ENCODE measurements at regions not wholly inside any gene's neighbourhood (a gene's known extent, or its start where the extent isn't known, plus 50 kb on each side); places are given as distances from the start of the nearest gene placed in this dataset.
"Not testable (repeated sequence)": the region's sequence is repeated elsewhere in the genome, so short reads cannot be mapped to it uniquely, and the experiment has no call there.

GRCh38 chr10:59047957-59048618, 128.4 kb upstream of the PHYHIPL start:
- Mint-ChIP-seq H3K36me3 (ENCODE audit: low read depth) (no peaks in the 10 kb centered on the region), H3K4me1 (no peaks in the 10 kb centered on the region), H3K4me3 (no peak overlapping the region), H3K27me3 (no peaks in the 10 kb centered on the region), H3K9me3 (peaks cover 20% of the 10 kb centered on the region), H3K27ac (no peak overlapping the region)
- ATAC-seq = no peak
- no peak for DNase-seq

- not testable (repeated sequence) for H3K4me1 Mint-ChIP-seq; DNase-seq; ATAC-seq; H3K36me3 Mint-ChIP-seq (ENCODE audit: low read depth); H3K27me3 Mint-ChIP-seq; H3K27ac Mint-ChIP-seq; H3K4me3 Mint-ChIP-seq
- H3K9me3 Mint-ChIP-seq = peaks cover 32% of the 10 kb centered on the region
These were observed 122.9 kb upstream of the PHYHIPL start for GRCh38 chr10:59053502-59053901.

GRCh38 chr10:59055045-59055444, 121.4 kb upstream of the PHYHIPL start:
- Mint-ChIP-seq H3K4me3 (no peak overlapping the region), H3K4me1 (no peaks in the 10 kb centered on the region), H3K27ac (no peak overlapping the region), H3K9me3 (peaks cover 29% of the 10 kb centered on the region), H3K36me3 (ENCODE audit: low read depth) (no peaks in the 10 kb centered on the region), H3K27me3 (peaks cover 2% of the 10 kb centered on the region)
- ATAC-seq (no peak), DNase-seq (no peak)

- Mint-ChIP-seq H3K36me3 (ENCODE audit: low read depth) (no peaks in the 10 kb centered on the region), H3K27me3 (peaks cover 2% of the 10 kb centered on the region), H3K9me3 (peaks cover 20% of the 10 kb centered on the region), H3K4me3 (no peak overlapping the region), H3K4me1 (no peaks in the 10 kb centered on the region), H3K27ac (no peak overlapping the region)
- ATAC-seq = no peak
- DNase-seq = no peak
These were observed 119.1 kb upstream of the PHYHIPL start for GRCh38 chr10:59057345-59057744.

GRCh38 chr10:59060852-59061251, 115.6 kb upstream of the PHYHIPL start:
- Mint-ChIP-seq H3K27ac (no peak overlapping the region), H3K9me3 (no peaks in the 10 kb centered on the region), H3K4me1 (no peaks in the 10 kb centered on the region), H3K36me3 (ENCODE audit: low read depth) (no peaks in the 10 kb centered on the region), H3K4me3 (no peak overlapping the region), H3K27me3 (peaks cover 2% of the 10 kb centered on the region)
- DNase-seq (no peak), ATAC-seq (no peak)

- Mint-ChIP-seq H3K27me3 (peaks cover 2% of the 10 kb centered on the region), H3K36me3 (ENCODE audit: low read depth) (no peaks in the 10 kb centered on the region), H3K4me3 (no peak overlapping the region), H3K27ac (no peak overlapping the region), H3K4me1 (no peaks in the 10 kb centered on the region), H3K9me3 (no peaks in the 10 kb centered on the region)
- ATAC-seq (no peak), DNase-seq (no peak)
These were observed 113.0 kb upstream of the PHYHIPL start for GRCh38 chr10:59063491-59063890.

- peaks cover 2% of the 10 kb centered on the region for H3K27me3 Mint-ChIP-seq
- H3K4me1 Mint-ChIP-seq = no peaks in the 10 kb centered on the region
- ATAC-seq = no peak
These were observed 112.3 kb upstream of the PHYHIPL start for GRCh38 chr10:59064080-59064692.

GRCh38 chr10:59064759-59065539, 111.5 kb upstream of the PHYHIPL start:
- Mint-ChIP-seq H3K9me3 (no peaks in the 10 kb centered on the region), H3K27ac (no peak overlapping the region)

More at GRCh38 chr10:59064080-59064692, 112.3 kb upstream of the PHYHIPL start:
- Mint-ChIP-seq H3K27ac (no peak overlapping the region), H3K4me3 (no peak overlapping the region), H3K9me3 (no peaks in the 10 kb centered on the region), H3K36me3 (ENCODE audit: low read depth) (no peaks in the 10 kb centered on the region)
- no peak for DNase-seq

GRCh38 chr10:59068581-59069191, 107.8 kb upstream of the PHYHIPL start:
- Mint-ChIP-seq H3K36me3 (ENCODE audit: low read depth) (no peaks in the 10 kb centered on the region), H3K4me3 (no peak overlapping the region), H3K27ac (no peak overlapping the region), H3K4me1 (no peaks in the 10 kb centered on the region), H3K27me3 (no peaks in the 10 kb centered on the region), H3K9me3 (no peaks in the 10 kb centered on the region)
- DNase-seq (no peak), ATAC-seq (no peak)

More at GRCh38 chr10:59064759-59065539, 111.5 kb upstream of the PHYHIPL start:
- H3K36me3 Mint-ChIP-seq (ENCODE audit: low read depth) = no peaks in the 10 kb centered on the region
- peaks cover 2% of the 10 kb centered on the region for H3K27me3 Mint-ChIP-seq
- DNase-seq = no peak
- ATAC-seq = no peak
- H3K4me1 Mint-ChIP-seq = no peaks in the 10 kb centered on the region
- no peak overlapping the region for H3K4me3 Mint-ChIP-seq

- H3K27ac Mint-ChIP-seq = no peak overlapping the region
- DNase-seq (no peak), ATAC-seq (no peak)
- H3K4me3 Mint-ChIP-seq = no peak overlapping the region
- H3K4me1 Mint-ChIP-seq = no peaks in the 10 kb centered on the region
- no peaks in the 10 kb centered on the region for H3K9me3 Mint-ChIP-seq
- H3K36me3 Mint-ChIP-seq (ENCODE audit: low read depth) = no peaks in the 10 kb centered on the region
- H3K27me3 Mint-ChIP-seq = no peaks in the 10 kb centered on the region
These were observed 104.4 kb upstream of the PHYHIPL start for GRCh38 chr10:59072038-59072437.

GRCh38 chr10:59073456-59074053, 102.9 kb upstream of the PHYHIPL start:
- Mint-ChIP-seq H3K36me3 (ENCODE audit: low read depth) (no peaks in the 10 kb centered on the region), H3K4me3 (no peak overlapping the region), H3K27ac (no peak overlapping the region), H3K27me3 (no peaks in the 10 kb centered on the region), H3K9me3 (no peaks in the 10 kb centered on the region), H3K4me1 (no peaks in the 10 kb centered on the region)
- ATAC-seq (no peak), DNase-seq (no peak)

GRCh38 chr10:59075576-59075975, 100.9 kb upstream of the PHYHIPL start:
- Mint-ChIP-seq H3K4me3 (no peak overlapping the region), H3K4me1 (no peaks in the 10 kb centered on the region), H3K27me3 (no peaks in the 10 kb centered on the region), H3K27ac (no peak overlapping the region), H3K9me3 (no peaks in the 10 kb centered on the region), H3K36me3 (ENCODE audit: low read depth) (no peaks in the 10 kb centered on the region)
- DNase-seq = no peak
- ATAC-seq = no peak

- ATAC-seq = no peak
- no peak overlapping the region for H3K4me3 Mint-ChIP-seq
- H3K27me3 Mint-ChIP-seq = no peaks in the 10 kb centered on the region
- H3K27ac Mint-ChIP-seq = no peak overlapping the region
- H3K36me3 Mint-ChIP-seq (ENCODE audit: low read depth) = no peaks in the 10 kb centered on the region
- no peaks in the 10 kb centered on the region for H3K4me1 Mint-ChIP-seq
- DNase-seq = no peak
- H3K9me3 Mint-ChIP-seq = no peaks in the 10 kb centered on the region
These were observed 98.6 kb upstream of the PHYHIPL start for GRCh38 chr10:59077855-59078254.

- no peak overlapping the region for H3K4me3 Mint-ChIP-seq
- DNase-seq (no peak), ATAC-seq (no peak)
- H3K36me3 Mint-ChIP-seq (ENCODE audit: low read depth) = no peaks in the 10 kb centered on the region
- H3K27me3 Mint-ChIP-seq = no peaks in the 10 kb centered on the region
- H3K27ac Mint-ChIP-seq = no peak overlapping the region
- H3K4me1 Mint-ChIP-seq = no peaks in the 10 kb centered on the region
- H3K9me3 Mint-ChIP-seq = no peaks in the 10 kb centered on the region
These were observed 97.5 kb upstream of the PHYHIPL start for GRCh38 chr10:59078978-59079377.

Data from activated naive CD8-positive, alpha-beta T cell treated with anti-CD3 and anti-CD28 coated beads, Interleukin-2, amount 50 U/mL, for 24 hours (primary cell).